H9 (cell line): ENCODE measurements at regions not wholly inside any gene's neighbourhood (a gene's known extent, or its start where the extent isn't known, plus 50 kb on each side); places are given as distances from the start of the nearest gene placed in this dataset.

ENCODE experiments used
- DNase-seq: peaks from one replicate; pipeline ENCODE4 v3.0.0-alpha.2; 2017
- H2AFZ ChIP-seq: one replicate; pipeline ENCODE4 v1.6.1; 2013; ENCODE audit warnings: mild to moderate bottlenecking, low read length, control low read depth, moderate library complexity
- H2AK5ac ChIP-seq: 2 replicates; pipeline ENCODE4 v1.6.1; 2013; ENCODE audit warnings: low read length, control low read depth, mixed read lengths; ENCODE audit not compliant: insufficient read length
- H2BK120ac ChIP-seq: one replicate; pipeline ENCODE4 v1.6.1; 2013; ENCODE audit warnings: low read depth, mild to moderate bottlenecking, low read length, control low read depth, inconsistent platforms; ENCODE audit not compliant: poor library complexity, severe bottlenecking
- H2BK12ac ChIP-seq: 2 replicates; pipeline ENCODE4 v1.6.1; 2013; ENCODE audit warnings: low read length, control low read depth, mixed read lengths, low read depth; ENCODE audit not compliant: insufficient read length
- H2BK15ac ChIP-seq: 2 replicates; pipeline ENCODE4 v1.6.1; 2013; ENCODE audit warnings: low read depth, low read length, control low read depth
- H2BK20ac ChIP-seq: one replicate; pipeline ENCODE4 v1.6.1; 2013; ENCODE audit warnings: low read depth, mild to moderate bottlenecking, low read length, control low read depth, inconsistent platforms; ENCODE audit not compliant: poor library complexity, severe bottlenecking
- H2BK5ac ChIP-seq: 2 replicates; pipeline ENCODE4 v1.6.1; 2013; ENCODE audit warnings: low read length, control low read depth, mixed read lengths; ENCODE audit not compliant: insufficient read length
- H3K14ac ChIP-seq: 2 replicates; pipeline ENCODE4 v1.6.1; 2013; ENCODE audit warnings: low read length, control low read depth; ENCODE audit not compliant: insufficient read depth
- H3K18ac ChIP-seq: 2 replicates; pipeline ENCODE4 v1.6.1; 2013; ENCODE audit warnings: low read depth, mild to moderate bottlenecking, mixed read lengths, low read length, control low read depth; ENCODE audit not compliant: insufficient read length
- H3K23ac ChIP-seq: 2 replicates; pipeline ENCODE4 v1.6.1; 2013; ENCODE audit warnings: low read length, control low read depth, mixed read lengths, low read depth; ENCODE audit not compliant: insufficient read length
- H3K23me2 ChIP-seq: 2 replicates; pipeline ENCODE4 v1.6.1; 2013; ENCODE audit warnings: low read depth, mild to moderate bottlenecking, mixed read lengths, low read length, control low read depth; ENCODE audit not compliant: insufficient read length, poor library complexity, severe bottlenecking
- H3K27ac ChIP-seq: 2 replicates; pipeline ENCODE4 v1.5.1; 2013; ENCODE audit warnings: low read length, control low read depth, mixed read lengths, low read depth; ENCODE audit not compliant: insufficient read length
- H3K27me3 ChIP-seq: 2 replicates; pipeline ENCODE4 v1.6.1; 2013; ENCODE audit warnings: low read length, control low read depth, inconsistent platforms; ENCODE audit not compliant: insufficient read depth
- H3K4ac ChIP-seq: 2 replicates; pipeline ENCODE4 v1.6.1; 2013; ENCODE audit warnings: low read depth, mild to moderate bottlenecking, control low read depth, inconsistent platforms, low read length, moderate library complexity
- H3K4me1 ChIP-seq: 2 replicates; pipeline ENCODE4 v1.6.1; 2013; ENCODE audit warnings: low read length, control low read depth, inconsistent platforms; ENCODE audit not compliant: insufficient read depth
- H3K4me2 ChIP-seq: 2 replicates; pipeline ENCODE4 v1.6.1; 2013; ENCODE audit warnings: low read length, control low read depth, mixed read lengths; ENCODE audit not compliant: insufficient read length, insufficient read depth
- H3K56ac ChIP-seq: 2 replicates; pipeline ENCODE4 v1.6.1; 2013; ENCODE audit warnings: low read depth, mild to moderate bottlenecking, mixed read lengths, low read length, control low read depth; ENCODE audit not compliant: insufficient read length
- H3K79me1 ChIP-seq: 2 replicates; pipeline ENCODE4 v1.6.1; 2013; ENCODE audit warnings: low read depth, mild to moderate bottlenecking, moderate library complexity, low read length, control low read depth, inconsistent platforms; ENCODE audit not compliant: insufficient read depth, poor library complexity, severe bottlenecking
- H3K79me2 ChIP-seq: 2 replicates; pipeline ENCODE4 v1.6.1; 2013; ENCODE audit warnings: low read length, control low read depth, inconsistent platforms; ENCODE audit not compliant: insufficient read depth
- H3K9ac ChIP-seq: 2 replicates; pipeline ENCODE4 v1.6.1; 2013; ENCODE audit warnings: low read length, control low read depth, mixed read lengths; ENCODE audit not compliant: insufficient read length; ENCODE audit errors: extremely low read depth
- H3K9me3 ChIP-seq: one replicate; pipeline ENCODE4 v1.6.1; 2013; ENCODE audit warnings: low read depth, low read length, inconsistent platforms; ENCODE audit not compliant: control insufficient read depth
- H3T11ph ChIP-seq: one replicate; pipeline ENCODE4 v1.6.1; 2013; ENCODE audit warnings: mild to moderate bottlenecking, low read length, control low read depth, inconsistent platforms
- H4K20me1 ChIP-seq: one replicate; pipeline ENCODE4 v1.6.1; 2013; ENCODE audit not compliant: control insufficient read depth, insufficient read length, insufficient read depth
- H4K5ac ChIP-seq: 2 replicates; pipeline ENCODE4 v1.6.1; 2013; ENCODE audit warnings: low read depth, mild to moderate bottlenecking, mixed read lengths, low read length, control low read depth; ENCODE audit not compliant: insufficient read length
- H4K8ac ChIP-seq: replicated peaks from 2 replicates; pipeline ENCODE4 v1.6.1; 2013; ENCODE audit warnings: low read length, control low read depth, mixed read lengths, low read depth; ENCODE audit not compliant: insufficient read length
- H4K91ac ChIP-seq: 2 replicates; pipeline ENCODE4 v1.6.1; 2013; ENCODE audit warnings: low read depth, mild to moderate bottlenecking, moderate library complexity, mixed read lengths, low read length, control low read depth; ENCODE audit not compliant: insufficient read length
- H3K27ac Mint-ChIP-seq, 3 experiments: 2 replicates in 2 of 3; 3 replicates in 1 of 3; pipeline ENCODE4 v1.8.0; 2020 to 2021; ENCODE audit warnings: mixed read lengths in 3 of 3, mild to moderate bottlenecking in 1 of 3, moderate library complexity in 1 of 3
- H3K27me3 Mint-ChIP-seq: 2 replicates; pipeline ENCODE4 v1.8.0; 2021; ENCODE audit warnings: low read depth, mild to moderate bottlenecking, moderate library complexity, mixed read lengths
- H3K36me3 Mint-ChIP-seq, 3 experiments: 2 replicates in 2 of 3; 3 replicates in 1 of 3; pipeline ENCODE4 v1.8.0; 2020 to 2021; ENCODE audit warnings: low read depth in 3 of 3, mixed read lengths in 3 of 3; ENCODE audit not compliant: insufficient read depth in 1 of 3
- H3K4me1 Mint-ChIP-seq, 2 experiments: 2 replicates each; pipeline ENCODE4 v1.8.0; 2020; ENCODE audit warnings: mixed read lengths in 2 of 2
- H3K4me3 Mint-ChIP-seq, 2 experiments: 2 replicates in 1 of 2; 3 replicates in 1 of 2; pipeline ENCODE4 v1.8.0; 2020 to 2021; ENCODE audit warnings: mild to moderate bottlenecking in 2 of 2, mixed read lengths in 2 of 2, moderate library complexity in 1 of 2
- H3K9me3 Mint-ChIP-seq, 2 experiments: 2 replicates in 1 of 2; 3 replicates in 1 of 2; pipeline ENCODE4 v1.8.0; 2020; ENCODE audit warnings: mild to moderate bottlenecking in 2 of 2, mixed read lengths in 2 of 2, moderate library complexity in 1 of 2
- WGBS: extraction: QIAGEN DNeasy Blood & Tissue Kit; methylation state at CpG from one replicate; pipeline ENCODE4 v1.1.7; 2013; ENCODE audit warnings: missing lambda C conversion rate, low lambda C conversion rate, mixed read lengths; ENCODE audit not compliant: insufficient read length; ENCODE audit errors: extremely low coverage; 5-methylcytosine and 5-hydroxymethylcytosine counted together
- TF ChIP-seq, protein P1 (sequence below): fragments of 200-600 bp; sonication (generic); conservative IDR thresholded peaks from 3 replicates; pipeline ENCODE4 v1.8.0; 2021; ENCODE audit warnings: antibody characterized with exemption, mild to moderate bottlenecking

DNA sequence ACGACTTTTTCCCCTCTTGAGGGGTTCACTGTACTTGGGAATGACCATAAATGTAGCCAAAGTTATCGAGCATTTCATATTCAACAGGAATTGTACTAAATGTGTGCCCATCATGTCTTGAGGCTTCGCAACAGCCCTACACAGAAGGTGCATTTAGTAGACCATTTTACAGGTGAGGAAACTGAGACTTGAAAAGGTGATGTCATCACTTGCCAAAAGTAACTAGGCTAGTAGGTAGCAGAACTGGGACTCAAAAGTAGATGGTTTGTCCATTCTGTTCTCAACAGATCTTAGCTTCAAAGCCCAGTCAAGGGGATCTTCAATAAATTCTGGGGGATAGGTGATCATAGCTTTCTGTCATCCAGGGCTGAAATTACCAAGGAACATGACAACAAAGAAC, 782.2 kb downstream of the MED13L start:
- Histone ChIP-seq H3K9me3 (no peaks in the 10 kb centered on the region), H2BK12ac (no peak overlapping the region), H3K4ac (no peak overlapping the region), H3K23me2 (no peaks in the 10 kb centered on the region), H3K4me1 (no peaks in the 10 kb centered on the region), H3K27ac (no peak overlapping the region), H3K79me1 (no peaks in the 10 kb centered on the region), H3K56ac (no peak overlapping the region), H4K8ac (no peak overlapping the region), H3K23ac (no peak overlapping the region), H4K91ac (no peak overlapping the region), H4K5ac (no peak overlapping the region), H2AK5ac (no peak overlapping the region), H3K27me3 (no peaks in the 10 kb centered on the region), H2BK20ac (no peak overlapping the region), H3K14ac (no peak overlapping the region), H4K20me1 (no peaks in the 10 kb centered on the region), H2BK5ac (no peak overlapping the region), H3K9ac (no peak overlapping the region), H3K4me2 (no peak overlapping the region), H2BK15ac (no peak overlapping the region), H3K18ac (no peak overlapping the region), H3K79me2 (no peaks in the 10 kb centered on the region), H3T11ph (no peak overlapping the region), H2AFZ (no peak overlapping the region), H2BK120ac (no peak overlapping the region)
- Mint-ChIP-seq H3K4me1 (peaks cover 3 to 6% of the 10 kb centered on the region in 2 experiments; a peak in 2 of 4 replicates), H3K27ac (no peak overlapping the region), H3K4me3 (no peak overlapping the region), H3K36me3 (no peaks in the 10 kb centered on the region), H3K9me3 (no peaks in the 10 kb centered on the region; a peak in 1 of 5 replicates), H3K27me3 (peaks cover 2% of the 10 kb centered on the region)
- WGBS = no CpG with 5 or more reads among the region's 3 CpGs
- TF ChIP-seq, protein P1, sequence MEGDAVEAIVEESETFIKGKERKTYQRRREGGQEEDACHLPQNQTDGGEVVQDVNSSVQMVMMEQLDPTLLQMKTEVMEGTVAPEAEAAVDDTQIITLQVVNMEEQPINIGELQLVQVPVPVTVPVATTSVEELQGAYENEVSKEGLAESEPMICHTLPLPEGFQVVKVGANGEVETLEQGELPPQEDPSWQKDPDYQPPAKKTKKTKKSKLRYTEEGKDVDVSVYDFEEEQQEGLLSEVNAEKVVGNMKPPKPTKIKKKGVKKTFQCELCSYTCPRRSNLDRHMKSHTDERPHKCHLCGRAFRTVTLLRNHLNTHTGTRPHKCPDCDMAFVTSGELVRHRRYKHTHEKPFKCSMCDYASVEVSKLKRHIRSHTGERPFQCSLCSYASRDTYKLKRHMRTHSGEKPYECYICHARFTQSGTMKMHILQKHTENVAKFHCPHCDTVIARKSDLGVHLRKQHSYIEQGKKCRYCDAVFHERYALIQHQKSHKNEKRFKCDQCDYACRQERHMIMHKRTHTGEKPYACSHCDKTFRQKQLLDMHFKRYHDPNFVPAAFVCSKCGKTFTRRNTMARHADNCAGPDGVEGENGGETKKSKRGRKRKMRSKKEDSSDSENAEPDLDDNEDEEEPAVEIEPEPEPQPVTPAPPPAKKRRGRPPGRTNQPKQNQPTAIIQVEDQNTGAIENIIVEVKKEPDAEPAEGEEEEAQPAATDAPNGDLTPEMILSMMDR = no peak
- DNase-seq = no peak
